ENCODE measurements at regions not wholly inside any gene's neighbourhood (a gene's known extent, or its start where the extent isn't known, plus 50 kb on each side); places are given as distances from the start of the nearest gene placed in this dataset.

DNA sequence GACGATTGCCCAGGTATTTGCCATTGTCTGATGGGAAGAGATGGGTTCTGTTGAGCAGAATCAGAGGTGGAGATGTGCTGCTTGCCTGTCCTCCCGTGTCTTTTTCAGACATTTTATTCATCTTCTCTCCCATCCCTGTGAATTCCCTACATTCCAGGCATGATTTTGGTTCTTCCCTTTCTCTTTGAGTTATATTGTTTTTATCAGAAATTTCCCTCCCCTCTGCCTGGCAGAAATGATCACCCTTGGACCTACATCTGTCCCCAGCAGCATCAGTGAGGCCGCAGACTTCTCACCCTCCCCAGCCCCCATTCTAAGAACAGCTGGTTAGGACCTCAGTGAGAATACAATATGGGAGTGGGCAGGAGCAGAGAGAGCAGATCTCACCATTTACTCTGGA is 640.2 kb downstream of the CCDC171 start:
- intact Hi-C loops (cut with micrococcal nuclease): loop anchor here (5.0 kb wide), 1 partner anchor 1269 kb away; no protein-coding TSS in a partner anchor

DNA sequence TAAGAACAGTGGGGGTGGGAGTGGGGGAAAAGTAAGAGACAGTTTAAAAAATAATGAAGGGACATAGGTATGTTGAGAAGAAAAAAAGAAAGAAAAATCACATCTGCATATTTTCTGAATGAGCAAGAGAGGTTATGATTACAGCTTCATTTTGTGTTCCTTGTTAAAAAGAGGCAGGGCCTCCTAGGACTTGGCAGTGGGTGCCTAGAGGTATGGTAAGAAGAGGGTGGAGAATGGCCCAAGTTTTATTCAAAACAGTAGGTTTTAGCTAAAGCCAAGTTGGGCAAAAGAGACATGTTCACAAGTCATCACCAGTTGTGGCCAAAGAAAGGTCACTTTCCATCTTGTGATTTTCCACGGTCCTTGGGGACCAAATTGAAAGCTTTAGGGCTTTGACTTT is 643.4 kb downstream of the CCDC171 start:
- intact Hi-C loops (cut with micrococcal nuclease): no loop called here

- intact Hi-C loops (cut with micrococcal nuclease): no loop called here
Measured at GRCh38 chr9:16197578-16198370, 644.9 kb downstream of the CCDC171 start.

DNA sequence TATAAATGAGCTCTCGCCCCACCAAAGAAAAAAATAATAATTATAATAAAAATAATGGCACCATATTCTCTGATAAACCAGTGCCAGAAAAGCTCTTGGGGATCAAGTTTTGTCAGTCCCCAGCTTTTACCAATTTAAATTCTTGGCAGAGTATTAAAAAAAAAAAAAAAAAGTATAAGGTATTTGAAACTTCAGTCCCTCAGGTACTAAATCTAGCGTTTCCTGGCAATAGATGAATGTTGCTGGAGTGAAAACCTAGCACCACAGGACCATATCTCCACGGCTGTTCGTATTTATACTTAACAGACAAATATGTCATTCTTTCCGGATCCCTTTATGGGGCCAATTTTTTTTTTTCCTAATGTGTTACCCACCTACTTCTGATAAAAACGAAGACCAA is 646.2 kb downstream of the CCDC171 start:
- intact Hi-C loops (cut with micrococcal nuclease): no loop called here

DNA sequence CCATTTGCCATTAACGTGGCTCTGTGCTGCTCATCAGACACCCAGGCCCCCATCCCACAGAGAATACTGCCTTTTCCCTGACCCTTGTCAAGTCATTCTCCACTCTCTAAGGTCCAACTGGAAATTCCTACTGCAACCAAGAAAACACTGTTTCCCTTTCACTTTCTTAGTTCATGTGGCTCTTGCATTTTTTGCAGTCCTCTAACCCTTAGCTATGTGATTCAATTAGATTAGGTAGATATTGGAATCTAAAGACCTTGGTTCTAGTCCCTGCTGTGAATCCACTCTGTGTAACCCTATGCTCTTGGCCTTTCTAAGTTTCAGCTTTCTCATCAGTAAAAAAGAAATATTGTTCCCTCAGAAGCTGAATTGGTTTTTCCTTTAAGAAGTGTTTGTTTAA is 649.4 kb downstream of the CCDC171 start:
- intact Hi-C loops (cut with micrococcal nuclease): no loop called here

GRCh38 chr9:16202914-16203728 is 650.3 kb downstream of the CCDC171 start:
- intact Hi-C loops (cut with micrococcal nuclease): no loop called here

DNA sequence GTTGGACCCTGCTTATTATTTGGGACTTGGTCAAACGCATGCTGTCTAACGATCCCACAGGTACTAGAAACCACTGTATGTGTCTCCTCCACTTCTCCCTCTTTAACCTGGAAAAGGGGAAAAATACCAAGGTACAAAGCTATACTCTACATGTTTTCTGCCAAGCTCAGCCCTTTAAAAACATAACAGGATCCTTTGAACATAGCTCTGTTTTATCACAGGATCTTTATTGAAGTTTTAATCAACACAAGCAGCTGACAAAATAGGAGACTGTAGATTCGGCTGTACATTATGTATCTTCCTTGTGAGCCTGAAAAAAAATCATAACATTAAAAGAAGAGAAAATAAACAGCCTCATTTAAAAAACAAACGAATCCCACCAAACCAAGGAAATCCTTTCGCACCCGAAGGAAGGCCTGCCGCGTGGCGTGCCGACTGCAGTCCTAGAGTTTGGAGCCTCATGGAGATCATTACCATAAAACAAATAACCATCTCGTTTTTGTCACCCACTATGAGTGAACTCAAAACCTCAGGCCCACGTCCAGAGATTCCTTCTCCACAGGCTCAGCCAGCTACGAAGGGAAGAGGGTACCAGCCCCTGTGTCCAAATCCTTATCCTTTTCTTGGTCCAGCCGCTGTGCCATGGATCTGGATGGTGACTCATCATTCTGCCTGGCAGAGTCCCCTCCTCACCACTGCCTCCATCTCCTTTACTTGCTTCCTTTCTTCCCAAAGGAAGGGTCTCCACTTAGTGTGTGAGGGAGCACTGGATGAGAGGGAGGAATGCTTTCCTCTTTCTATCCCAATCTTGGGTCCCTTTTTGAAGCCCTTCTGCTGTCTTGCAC is 651.1 kb downstream of the CCDC171 start:
- intact Hi-C loops (cut with micrococcal nuclease): no loop called here

GRCh38 chr9:16205455-16205854 is 652.6 kb downstream of the CCDC171 start:
- intact Hi-C loops (cut with micrococcal nuclease): no loop called here

DNA sequence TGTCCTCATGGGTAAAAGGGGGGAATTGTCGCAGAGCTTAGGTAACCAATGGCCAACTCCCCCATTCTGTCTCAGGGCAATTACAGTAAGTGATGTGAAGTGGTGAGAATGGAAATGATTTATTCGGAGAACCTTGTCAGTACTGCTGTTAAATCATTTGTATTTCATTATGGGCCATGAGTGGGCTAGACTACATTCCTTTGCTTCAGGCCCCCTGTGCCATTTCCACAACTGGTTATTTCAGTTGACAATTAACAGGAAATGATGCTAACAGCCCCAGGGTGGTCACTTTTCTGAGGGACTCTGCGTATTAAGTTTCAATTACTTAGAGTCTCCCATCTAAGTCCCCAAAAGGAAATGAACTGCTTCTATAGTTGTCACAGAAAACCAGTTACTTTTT is 653.7 kb downstream of the CCDC171 start:
- intact Hi-C loops (cut with micrococcal nuclease): no loop called here

- intact Hi-C loops (cut with micrococcal nuclease): no loop called here
Measured at GRCh38 chr9:16207161-16207560, 654.3 kb downstream of the CCDC171 start.

DNA sequence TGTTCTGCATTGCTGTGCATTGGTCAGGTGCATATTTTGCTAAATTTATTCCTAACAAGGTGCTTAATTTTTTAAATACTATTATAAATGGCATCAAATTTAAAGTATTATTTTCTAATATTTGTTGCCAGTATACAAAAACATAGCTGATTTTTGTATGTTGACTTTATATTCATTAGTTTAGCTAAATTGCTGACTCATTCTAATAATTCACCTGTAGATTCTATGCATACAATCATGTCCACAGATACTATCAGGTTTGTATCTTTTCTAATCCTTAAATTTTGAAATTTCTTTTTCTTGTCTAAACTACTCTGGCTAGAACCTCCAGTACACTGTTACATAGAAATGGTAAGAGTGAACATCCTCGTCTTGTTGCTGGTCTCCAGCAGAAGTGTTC is 657.6 kb downstream of the CCDC171 start:
- intact Hi-C loops (cut with micrococcal nuclease): no loop called here

GRCh38 chr9:16211946-16212345 is 658.5 kb downstream of the BNC2 start:
- intact Hi-C loops (cut with micrococcal nuclease): no loop called here

DNA sequence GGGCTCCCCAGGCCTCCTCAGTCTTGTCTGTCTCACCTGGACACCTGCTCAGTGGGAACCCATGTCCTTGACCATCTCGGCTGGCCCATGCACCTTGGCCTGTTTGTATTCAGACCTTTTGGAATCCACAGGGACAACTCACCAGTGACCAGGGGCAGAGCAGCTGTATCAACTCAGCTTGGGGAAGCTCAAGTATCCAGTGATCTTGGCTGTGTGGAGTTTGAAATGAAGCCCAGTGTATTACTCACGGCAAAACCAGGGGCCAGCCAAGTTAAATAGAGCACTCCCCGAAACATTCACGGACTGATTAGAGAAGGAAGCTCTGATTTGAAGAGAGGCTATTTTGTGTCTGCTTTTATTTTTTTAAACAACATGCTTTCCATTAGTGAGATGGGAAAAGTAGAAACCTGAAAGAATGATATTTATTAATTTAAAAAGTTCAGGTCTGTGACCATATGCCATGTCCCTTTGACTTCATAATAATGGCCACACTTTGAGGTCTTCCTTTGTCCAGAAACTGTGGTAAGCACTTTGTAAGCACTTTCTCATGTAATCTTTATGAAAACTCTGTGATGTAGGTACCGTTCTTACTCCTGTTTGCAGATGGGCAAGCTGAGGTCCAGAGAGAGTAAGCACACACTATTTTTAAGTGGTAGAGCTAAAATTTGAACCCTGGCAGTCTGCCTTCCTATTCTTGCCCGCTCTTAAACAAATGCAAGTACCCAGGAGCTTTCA is 656.5 kb downstream of the BNC2 start:
- intact Hi-C loops (cut with micrococcal nuclease): no loop called here

DNA sequence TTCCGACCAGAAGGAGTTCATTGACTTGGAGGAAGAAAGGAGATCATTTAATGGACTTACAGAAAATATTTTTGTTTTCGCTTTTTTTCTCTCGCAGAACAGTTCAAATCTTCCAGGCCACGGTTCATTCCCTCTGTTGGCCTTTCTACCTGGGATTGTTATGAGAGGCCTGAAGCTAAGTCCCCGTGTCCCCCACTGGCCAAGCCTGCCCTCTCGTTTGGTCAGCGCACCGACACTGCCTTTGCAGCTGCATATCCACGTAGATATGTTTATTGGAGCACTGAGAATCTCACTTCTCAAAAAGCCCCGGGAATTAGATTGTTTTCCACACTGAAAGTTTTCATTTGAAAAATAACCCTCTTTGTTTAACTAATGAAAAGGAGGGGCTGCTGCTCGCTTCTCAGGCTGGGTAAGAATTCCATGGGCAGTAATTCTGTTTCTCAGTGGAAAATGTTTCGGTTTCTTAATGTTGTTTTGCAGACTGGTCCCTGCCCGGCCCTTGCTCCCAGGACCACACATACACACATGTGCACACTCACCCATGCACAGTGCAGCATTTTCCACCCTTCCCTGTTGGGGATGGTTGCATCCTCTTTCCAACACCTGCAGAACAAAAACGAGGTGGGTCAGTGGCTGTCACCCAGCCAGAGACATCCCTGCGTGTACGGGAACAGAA is 655.7 kb downstream of the BNC2 start:
- intact Hi-C loops (cut with micrococcal nuclease): no loop called here

DNA sequence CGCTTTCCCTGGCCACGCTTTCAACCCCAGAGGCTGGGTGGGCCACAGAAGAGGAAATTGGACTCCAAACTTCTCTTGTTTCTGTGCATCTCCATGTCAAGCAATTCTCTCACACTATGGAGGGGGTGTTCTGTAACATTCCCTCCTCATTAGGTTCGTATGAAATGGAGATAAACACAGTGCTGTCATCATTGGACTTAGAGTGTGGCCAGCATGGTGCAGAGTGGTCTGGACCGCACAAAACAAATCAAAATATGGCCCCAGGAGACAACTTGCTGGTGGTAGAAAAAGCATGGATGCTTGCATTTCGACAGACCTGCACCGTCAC is 655.2 kb downstream of the BNC2 start:
- intact Hi-C loops (cut with micrococcal nuclease): no loop called here

DNA sequence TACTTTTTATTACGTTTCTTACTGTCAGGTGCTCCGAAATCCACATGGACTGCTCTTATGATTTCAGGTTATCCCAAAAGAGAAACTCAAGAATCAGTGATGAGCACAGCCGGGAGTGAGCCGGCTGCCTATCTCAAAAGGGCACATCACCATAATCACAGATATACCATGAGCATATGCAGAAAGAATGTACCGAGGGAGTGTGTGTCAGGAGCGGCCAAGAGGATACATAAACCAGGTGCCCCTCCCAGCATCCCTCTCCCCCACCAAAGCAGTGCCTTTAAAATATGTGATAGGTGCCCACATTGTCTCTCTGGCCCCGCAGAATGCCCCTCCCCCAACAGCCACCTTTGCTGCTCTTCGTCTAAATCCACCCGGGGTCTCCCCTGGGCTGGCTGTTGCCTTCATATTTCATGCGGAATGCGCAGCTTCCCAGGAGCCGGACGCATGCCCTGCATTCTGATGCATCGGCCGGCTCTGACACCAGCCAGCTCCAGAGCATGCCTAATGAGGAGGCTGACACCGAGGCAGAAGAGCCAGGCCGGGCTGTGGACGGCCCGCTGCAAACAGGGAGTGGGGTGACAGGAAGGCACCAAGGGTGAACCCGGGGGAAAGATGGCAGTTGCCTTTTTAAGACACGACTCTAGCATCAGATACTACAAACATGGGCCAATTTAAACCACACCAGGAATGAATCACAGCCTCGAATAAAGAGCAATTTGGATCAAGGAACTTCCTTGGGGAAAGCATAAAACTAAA is 652.3 kb downstream of the BNC2 start:
- intact Hi-C loops (cut with micrococcal nuclease): no loop called here

DNA sequence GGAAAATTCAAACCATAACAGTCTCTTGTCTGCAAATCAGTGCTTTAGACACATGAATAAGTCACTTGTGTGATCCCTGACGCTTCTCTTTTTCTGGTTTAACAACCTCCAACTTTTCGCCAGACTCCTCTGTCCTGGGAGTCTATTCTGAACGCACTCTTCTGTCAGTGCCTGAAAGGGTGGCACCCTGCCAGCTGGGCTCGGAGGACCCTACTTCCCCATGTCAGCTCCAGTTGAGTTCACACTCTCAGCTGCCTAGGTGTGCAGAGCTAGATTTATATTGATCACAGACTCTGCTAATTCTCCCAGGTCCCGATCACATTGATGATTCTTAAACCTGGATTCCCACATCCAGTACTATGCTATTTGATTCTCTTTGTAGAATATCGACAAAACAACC is 649.1 kb downstream of the BNC2 start:
- intact Hi-C loops (cut with micrococcal nuclease): no loop called here

DNA sequence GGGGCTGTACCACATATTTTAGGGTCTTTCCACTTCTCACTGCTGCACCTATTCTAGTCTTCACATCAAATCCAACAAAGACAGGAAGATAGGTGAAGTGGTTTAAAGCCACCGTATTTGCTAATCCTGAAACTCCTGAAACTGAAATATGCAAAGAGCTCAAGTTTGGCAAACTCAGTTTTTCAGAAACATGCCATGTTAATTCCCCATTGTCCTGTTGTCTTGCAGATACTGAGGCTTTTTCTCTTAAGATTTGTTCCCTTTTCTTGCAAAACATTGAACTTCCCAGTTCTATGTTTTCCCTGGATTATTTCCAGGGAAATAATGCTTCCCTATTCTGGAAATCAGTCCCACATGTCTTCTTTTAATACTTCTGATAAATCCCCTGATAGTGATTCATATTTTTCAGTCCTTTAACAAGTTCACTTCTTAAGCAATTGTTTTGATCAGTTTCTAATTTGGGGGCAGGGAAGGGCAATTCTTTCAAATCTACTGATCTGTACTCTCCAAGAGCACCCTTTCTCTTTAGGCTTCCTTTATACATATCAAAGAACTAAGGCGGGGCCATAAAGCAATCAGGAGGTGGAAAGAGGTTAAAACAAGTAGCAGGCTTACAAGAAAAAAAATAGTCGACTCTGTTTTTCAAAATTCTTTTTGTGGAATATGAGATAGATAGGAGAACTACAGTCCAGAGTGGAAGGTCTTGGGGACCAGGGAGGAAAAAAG is 648.5 kb downstream of the BNC2 start:
- intact Hi-C loops (cut with micrococcal nuclease): no loop called here
